GM21528 (cell line): ENCODE measurements at regions not wholly inside any gene's neighbourhood (a gene's known extent, or its start where the extent isn't known, plus 50 kb on each side); places are given as distances from the start of the nearest gene placed in this dataset.
"Not testable (repeated sequence)": the region's sequence is repeated elsewhere in the genome, so short reads cannot be mapped to it uniquely, and the experiment has no call there.

ENCODE experiments used
- ATAC-seq: cut with Tn5 transposase; IDR thresholded peaks from one replicate; pipeline ENCODE4 v1.9.1; 2021; ENCODE audit warnings: mild to moderate bottlenecking, moderate library complexity; ENCODE audit not compliant: unreplicated experiment, low FRiP score

- no peak for ATAC-seq
Observed at GRCh38 chr21:27366646-27367235, 399.9 kb upstream of the ADAMTS5 start.

GRCh38 chr21:27366036-27366435 is 399.1 kb upstream of the ADAMTS5 start:
- ATAC-seq: no peak

GRCh38 chr21:27365394-27365793 is 398.5 kb upstream of the ADAMTS5 start:
- ATAC-seq: no peak

- ATAC-seq: no peak
Observed at GRCh38 chr21:27363719-27364477, 397.0 kb upstream of the ADAMTS5 start.

- ATAC-seq: no peak
Observed at GRCh38 chr21:27362249-27362648, 395.4 kb upstream of the ADAMTS5 start.

GRCh38 chr21:27359141-27359540 is 392.3 kb upstream of the ADAMTS5 start:
- no peak for ATAC-seq

GRCh38 chr21:27352885-27353284 is 386.0 kb upstream of the ADAMTS5 start:
- no peak for ATAC-seq

- no peak for ATAC-seq
Observed at GRCh38 chr21:27346041-27346448, 379.2 kb upstream of the ADAMTS5 start.

GRCh38 chr21:27339902-27340301 is 373.0 kb upstream of the ADAMTS5 start:
- no peak for ATAC-seq

- not testable (repeated sequence) for ATAC-seq
Observed at GRCh38 chr21:27338007-27338406, 371.1 kb upstream of the ADAMTS5 start.

GRCh38 chr21:27333096-27333495 is 366.2 kb upstream of the ADAMTS5 start:
- ATAC-seq: no peak

- no peak for ATAC-seq
Observed at GRCh38 chr21:27329255-27329851, 362.5 kb upstream of the ADAMTS5 start.

- no peak for ATAC-seq
Observed at GRCh38 chr21:27326301-27326700, 359.4 kb upstream of the ADAMTS5 start.

- no peak for ATAC-seq
Observed at GRCh38 chr21:27323331-27323730, 356.4 kb upstream of the ADAMTS5 start.

GRCh38 chr21:27321791-27322190 is 354.9 kb upstream of the ADAMTS5 start:
- ATAC-seq: no peak

- ATAC-seq: no peak
Observed at GRCh38 chr21:27320868-27321267, 354.0 kb upstream of the ADAMTS5 start.

- not testable (repeated sequence) for ATAC-seq
Observed at GRCh38 chr21:27317601-27318000, 350.7 kb upstream of the ADAMTS5 start.

- ATAC-seq: no peak
Observed at GRCh38 chr21:27315373-27315772, 348.5 kb upstream of the ADAMTS5 start.

GRCh38 chr21:27314131-27314530 is 347.2 kb upstream of the ADAMTS5 start:
- ATAC-seq: no peak

- no peak for ATAC-seq
Observed at GRCh38 chr21:27306791-27307775, 340.2 kb upstream of the ADAMTS5 start.

GRCh38 chr21:27306206-27306605 is 339.3 kb upstream of the ADAMTS5 start:
- no peak for ATAC-seq
